RWPE2 (cell line): ENCODE measurements at regions not wholly inside any gene's neighbourhood (a gene's known extent, or its start where the extent isn't known, plus 50 kb on each side); places are given as distances from the start of the nearest gene placed in this dataset.
"Not testable (repeated sequence)": the region's sequence is repeated elsewhere in the genome, so short reads cannot be mapped to it uniquely, and the experiment has no call there.

Experiments used
- ATAC-seq: fragments of 200-7000 bp; cut with Tn5 transposase; 3 replicates; pipeline ENCODE4 v1.9.1; 2021; ENCODE audit warnings: low read depth
- DNase-seq: peaks from one replicate; pipeline ENCODE4 v3.0.0-alpha.2; 2020; ENCODE audit warnings: low spot score
- H3K27ac ChIP-seq: fragments of 450-650 bp; 2 replicates; pipeline ENCODE4 v1.5.1; 2017; ENCODE audit warnings: mild to moderate bottlenecking; ENCODE audit not compliant: poor library complexity, severe bottlenecking
- H3K27me3 ChIP-seq: fragments of 250-450 bp; sonication (Bioruptor Pico); 2 replicates; pipeline ENCODE4 v1.5.1; 2021; ENCODE audit warnings: mild to moderate bottlenecking, moderate library complexity; ENCODE audit not compliant: insufficient read depth, poor library complexity, severe bottlenecking
- H3K36me3 ChIP-seq: fragments of 250-450 bp; sonication (Bioruptor Pico); 2 replicates; pipeline ENCODE4 v1.5.1; 2020; ENCODE audit warnings: low read depth, mild to moderate bottlenecking, moderate library complexity
- H3K4me1 ChIP-seq: fragments of 250-450 bp; sonication (Bioruptor Pico); 2 replicates; pipeline ENCODE4 v1.5.1; 2021; ENCODE audit warnings: mild to moderate bottlenecking, moderate library complexity; ENCODE audit not compliant: insufficient read depth, poor library complexity, severe bottlenecking
- H3K4me3 ChIP-seq: fragments of 250-450 bp; sonication (Bioruptor Pico); 2 replicates; pipeline ENCODE4 v1.5.1; 2021; ENCODE audit warnings: mild to moderate bottlenecking, moderate library complexity; ENCODE audit not compliant: severe bottlenecking
- H3K9me3 ChIP-seq: fragments of 250-450 bp; sonication (Bioruptor Pico); 2 replicates; pipeline ENCODE4 v1.5.1; 2021; ENCODE audit warnings: mild to moderate bottlenecking, moderate library complexity; ENCODE audit not compliant: severe bottlenecking
- TF ChIP-seq, protein P1 (sequence below): fragments of 450-650 bp; IDR thresholded peaks from one replicate; pipeline ENCODE4 v1.5.1; 2017; ENCODE audit warnings: mild to moderate bottlenecking, moderate library complexity; ENCODE audit not compliant: poor library complexity, severe bottlenecking

DNA sequence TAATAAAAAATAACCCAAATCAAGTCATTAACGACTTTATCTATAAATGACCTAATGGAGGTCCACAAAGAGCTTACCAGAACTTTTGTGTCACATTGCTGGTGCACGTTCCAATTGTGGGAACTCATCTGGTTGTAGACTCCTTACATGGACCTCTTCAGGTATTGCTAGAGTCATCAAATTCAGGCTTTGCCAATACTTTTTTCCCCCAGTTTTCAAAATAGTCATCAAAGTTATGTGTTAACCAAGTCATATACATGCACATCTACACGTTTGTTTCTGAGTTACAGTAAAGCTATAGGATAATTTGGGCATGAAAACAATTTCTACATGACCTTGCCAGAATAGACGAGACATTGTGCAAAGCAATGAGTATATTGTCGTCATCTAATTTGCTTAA is 76.2 kb upstream of the ADAMTS18 start:
- no peaks in the 10 kb centered on the region for H3K36me3 ChIP-seq
- ATAC-seq (no peak), DNase-seq (no peak)
- H3K4me3 ChIP-seq: no peak overlapping the region
- no peaks in the 10 kb centered on the region for H3K9me3 ChIP-seq
- TF ChIP-seq, protein P1, sequence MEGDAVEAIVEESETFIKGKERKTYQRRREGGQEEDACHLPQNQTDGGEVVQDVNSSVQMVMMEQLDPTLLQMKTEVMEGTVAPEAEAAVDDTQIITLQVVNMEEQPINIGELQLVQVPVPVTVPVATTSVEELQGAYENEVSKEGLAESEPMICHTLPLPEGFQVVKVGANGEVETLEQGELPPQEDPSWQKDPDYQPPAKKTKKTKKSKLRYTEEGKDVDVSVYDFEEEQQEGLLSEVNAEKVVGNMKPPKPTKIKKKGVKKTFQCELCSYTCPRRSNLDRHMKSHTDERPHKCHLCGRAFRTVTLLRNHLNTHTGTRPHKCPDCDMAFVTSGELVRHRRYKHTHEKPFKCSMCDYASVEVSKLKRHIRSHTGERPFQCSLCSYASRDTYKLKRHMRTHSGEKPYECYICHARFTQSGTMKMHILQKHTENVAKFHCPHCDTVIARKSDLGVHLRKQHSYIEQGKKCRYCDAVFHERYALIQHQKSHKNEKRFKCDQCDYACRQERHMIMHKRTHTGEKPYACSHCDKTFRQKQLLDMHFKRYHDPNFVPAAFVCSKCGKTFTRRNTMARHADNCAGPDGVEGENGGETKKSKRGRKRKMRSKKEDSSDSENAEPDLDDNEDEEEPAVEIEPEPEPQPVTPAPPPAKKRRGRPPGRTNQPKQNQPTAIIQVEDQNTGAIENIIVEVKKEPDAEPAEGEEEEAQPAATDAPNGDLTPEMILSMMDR: no peak
- H3K27ac ChIP-seq: no peak overlapping the region
- no peaks in the 10 kb centered on the region for H3K4me1 ChIP-seq
- H3K27me3 ChIP-seq: peaks cover 4% of the 10 kb centered on the region

DNA sequence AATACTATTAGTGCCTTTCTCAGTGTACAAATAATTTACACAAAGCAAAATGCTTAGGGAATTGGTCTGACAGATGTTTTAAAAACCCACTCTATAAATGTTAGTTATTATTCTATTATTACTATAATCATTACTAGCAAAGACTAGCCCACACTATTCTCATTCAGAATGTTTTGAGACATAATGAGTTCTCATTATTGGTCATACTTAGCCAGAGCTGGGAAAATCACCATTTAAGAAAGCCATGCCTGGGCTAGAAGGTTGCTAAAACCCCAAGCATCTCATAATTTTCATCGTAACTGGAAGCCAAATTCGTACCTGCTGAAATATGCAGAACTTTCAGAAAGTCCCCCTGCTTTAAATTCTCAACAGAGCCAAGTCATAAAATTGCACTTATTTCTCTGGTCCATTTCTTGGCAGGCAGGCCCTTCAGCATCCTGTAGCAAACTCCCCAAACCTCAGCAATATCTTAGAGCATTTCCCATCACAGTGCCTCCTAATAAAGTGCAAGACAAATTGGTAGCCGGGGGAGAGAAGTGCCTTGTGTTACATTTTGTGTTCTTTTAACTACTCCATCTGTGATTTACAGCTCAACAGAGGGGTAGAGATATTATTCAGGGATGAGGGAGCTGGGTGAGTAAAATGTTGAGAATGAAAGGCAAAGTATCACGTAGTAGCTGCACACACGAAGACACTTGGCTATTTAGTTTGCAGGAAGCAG is 79.8 kb upstream of the ADAMTS18 start:
- H3K27ac ChIP-seq: no peak overlapping the region
- no peak overlapping the region for H3K4me3 ChIP-seq
- H3K36me3 ChIP-seq: no peaks in the 10 kb centered on the region
- peaks cover 9% of the 10 kb centered on the region for H3K27me3 ChIP-seq
- DNase-seq (no peak), ATAC-seq (no peak)
- H3K4me1 ChIP-seq: no peaks in the 10 kb centered on the region
- TF ChIP-seq, protein P1: no peak
- no peaks in the 10 kb centered on the region for H3K9me3 ChIP-seq

DNA sequence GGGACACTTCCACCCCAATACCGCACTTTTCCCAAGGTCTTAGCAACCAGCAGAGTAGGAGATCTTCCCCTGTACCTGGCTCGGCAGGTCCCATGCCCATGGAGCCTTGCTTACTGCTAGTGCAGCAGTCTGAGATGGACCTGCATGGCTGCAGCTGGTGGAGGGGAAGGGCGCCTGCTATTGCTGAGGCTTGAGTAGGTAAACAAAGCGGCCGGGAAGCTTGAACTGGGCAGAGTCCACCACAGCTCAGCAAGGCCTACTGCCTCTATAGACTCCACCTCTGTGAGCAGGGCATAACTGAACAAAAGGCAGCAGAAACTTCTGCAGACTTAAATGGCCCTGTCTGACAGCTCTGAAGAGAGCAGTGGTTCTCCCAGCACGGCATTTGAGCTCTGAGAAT is 90.4 kb upstream of the ADAMTS18 start:
- H3K4me3 ChIP-seq, H3K36me3 ChIP-seq, ATAC-seq, H3K4me1 ChIP-seq, H3K27ac ChIP-seq, H3K9me3 ChIP-seq, H3K27me3 ChIP-seq, DNase-seq: not testable (repeated sequence)

GRCh38 chr16:77531752-77532151 is 96.9 kb upstream of the ADAMTS18 start:
- DNase-seq: no peak

DNA sequence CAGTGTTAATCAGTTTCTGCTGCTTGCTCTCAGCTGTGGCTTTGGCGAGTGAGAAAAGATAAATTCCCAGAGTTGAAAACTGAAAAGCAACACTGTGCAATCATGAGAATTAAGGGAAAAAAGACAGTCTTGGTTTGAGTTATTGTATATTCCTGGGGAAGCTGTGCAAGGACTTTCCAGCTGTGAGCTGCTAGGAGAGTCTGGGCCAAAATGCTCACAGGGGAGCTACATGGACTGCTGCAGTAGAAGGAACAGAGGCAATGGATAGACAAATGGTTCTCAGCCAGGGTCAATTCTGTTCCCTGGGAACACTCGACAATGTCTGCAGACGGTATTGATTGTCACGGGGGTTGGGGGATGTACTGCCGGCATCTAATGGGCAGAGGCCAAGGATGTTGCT is 102.0 kb upstream of the ADAMTS18 start:
- TF ChIP-seq, protein P1: no peak
- H3K27ac ChIP-seq: no peak overlapping the region
- H3K36me3 ChIP-seq: no peaks in the 10 kb centered on the region
- no peaks in the 10 kb centered on the region for H3K9me3 ChIP-seq
- ATAC-seq: no peak
- no peaks in the 10 kb centered on the region for H3K4me1 ChIP-seq
- peaks cover 5% of the 10 kb centered on the region for H3K27me3 ChIP-seq
- no peak for DNase-seq
- H3K4me3 ChIP-seq: no peak overlapping the region

More at GRCh38 chr16:77531752-77532151, 96.9 kb upstream of the ADAMTS18 start:
- no peak overlapping the region for H3K27ac ChIP-seq
- TF ChIP-seq, protein P1: no peak
- no peak overlapping the region for H3K4me3 ChIP-seq
- H3K4me1 ChIP-seq: no peaks in the 10 kb centered on the region
- no peaks in the 10 kb centered on the region for H3K9me3 ChIP-seq
- H3K27me3 ChIP-seq: no peaks in the 10 kb centered on the region
- no peaks in the 10 kb centered on the region for H3K36me3 ChIP-seq
- ATAC-seq: peak; percentile 45; the same call in 2 of the 3 replicates
